ENCODE measurements at regions not wholly inside any gene's neighbourhood (a gene's known extent, or its start where the extent isn't known, plus 50 kb on each side); places are given as distances from the start of the nearest gene placed in this dataset.
"Not testable (repeated sequence)": the region's sequence is repeated elsewhere in the genome, so short reads cannot be mapped to it uniquely, and the experiment has no call there.

DNA sequence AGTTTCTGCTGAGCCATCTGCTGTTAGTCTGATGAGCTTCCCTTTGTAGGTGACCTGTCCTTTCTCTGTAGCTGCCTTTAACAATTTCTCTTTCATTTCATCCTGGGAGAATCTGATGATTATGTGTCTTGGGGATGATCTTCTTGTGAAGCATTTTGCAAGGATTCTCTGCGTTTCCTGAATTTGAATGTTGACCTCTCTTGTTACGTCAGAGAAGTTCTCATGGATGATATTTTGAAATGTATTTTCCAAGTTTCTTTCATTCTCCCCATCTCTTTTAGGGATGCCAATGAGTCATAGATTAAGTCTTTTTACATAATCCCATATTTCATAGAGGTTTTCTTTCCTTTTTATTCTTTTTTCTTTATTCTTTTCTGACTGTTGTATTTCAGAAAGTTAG, 184.2 kb upstream of the BET1 start:
- WGBS, 2 donors, result 95% methylated on average over 2 of the region's 2 CpGs
- H3K4me1 ChIP-seq, result peaks cover 0 to 7% (median 3%) of the 10 kb centered on the region in 4 donors
- TF ChIP-seq EP300 (IDR thresholded peaks at IDR 0.05) (no peak), POLR2A (IDR thresholded peaks at IDR 0.05) (no peak), CTCF (IDR thresholded peaks at IDR 0.05) (no peak), POLR2AphosphoS5 (IDR thresholded peaks at IDR 0.05) (no peak)
- H3K27me3 ChIP-seq, result no peaks in the 10 kb centered on the region
- no peaks in the 10 kb centered on the region for H3K9me3 ChIP-seq
- H3K27ac ChIP-seq, result no peak overlapping the region
- no peaks in the 10 kb centered on the region for H3K36me3 ChIP-seq
- intact Hi-C loops (cut with DNase I), result no loop called here
- DNase-seq, result no peak
- no peak overlapping the region for H3K4me3 ChIP-seq

DNA sequence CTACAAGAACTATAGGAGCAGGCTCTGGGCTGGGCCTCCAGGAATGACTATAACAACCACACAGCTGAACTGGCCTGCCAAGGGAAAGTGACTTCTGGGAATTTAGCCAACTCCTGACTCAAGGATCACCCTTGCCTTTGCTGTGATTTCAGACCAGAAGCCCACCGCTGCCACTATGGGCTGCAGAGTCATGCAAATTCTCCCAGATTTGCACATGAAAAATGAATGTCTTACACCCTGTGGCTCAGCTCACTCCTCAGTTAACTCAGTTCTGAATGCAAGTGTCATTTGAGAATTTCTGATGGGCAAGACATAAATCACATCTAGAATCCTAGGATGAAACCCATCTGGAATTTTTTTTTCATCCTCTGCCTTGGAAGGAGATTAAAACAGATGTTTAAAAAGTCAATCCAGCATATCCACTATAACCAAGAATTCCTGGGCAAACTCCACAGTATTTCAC, 186.5 kb upstream of the BET1 start:
- H3K27ac ChIP-seq, result no peak overlapping the region
- 0% methylated on average over 1 of the region's 1 CpG for WGBS, 2 donors
- H3K27me3 ChIP-seq, result no peaks in the 10 kb centered on the region
- H3K9me3 ChIP-seq, result no peaks in the 10 kb centered on the region
- no peak for TF ChIP-seq CTCF (IDR thresholded peaks at IDR 0.05)
- TF ChIP-seq EP300 (IDR thresholded peaks at IDR 0.05), result no peak
- TF ChIP-seq POLR2A (IDR thresholded peaks at IDR 0.05), result no peak
- no peak for TF ChIP-seq POLR2AphosphoS5 (IDR thresholded peaks at IDR 0.05)
- intact Hi-C loops (cut with DNase I), result no loop called here
- no peak overlapping the region for H3K4me3 ChIP-seq
- H3K36me3 ChIP-seq, result no peaks in the 10 kb centered on the region
- no peak for DNase-seq
- H3K4me1 ChIP-seq, result no peaks in the 10 kb centered on the region

DNA sequence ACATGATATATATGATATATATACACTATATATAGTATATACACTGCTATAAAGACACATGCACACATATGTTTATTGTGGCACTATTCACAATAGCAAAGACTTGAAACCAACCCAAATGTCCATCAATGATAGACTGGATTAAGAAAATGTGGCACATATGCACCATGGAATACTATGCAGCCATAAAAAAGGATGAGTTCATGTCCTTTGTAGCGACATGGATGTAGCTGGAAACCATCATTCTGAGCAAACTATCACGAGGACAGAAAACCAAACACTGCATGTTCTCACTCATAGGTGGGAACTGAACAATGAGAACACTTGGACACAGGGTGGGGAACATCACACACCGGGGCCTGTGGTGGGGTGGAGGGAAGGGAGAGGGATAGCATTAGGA, 190.3 kb upstream of the BET1 start:
- H3K4me1 ChIP-seq; H3K27me3 ChIP-seq; H3K36me3 ChIP-seq; H3K4me3 ChIP-seq; intact Hi-C loops (cut with DNase I); H3K9me3 ChIP-seq; H3K27ac ChIP-seq; DNase-seq: not testable (repeated sequence)
- WGBS, 2 donors, result 91 to 93% methylated on average over 3 of the region's 3 CpGs

- Histone ChIP-seq H3K27ac (no peak overlapping the region), H3K36me3 (no peaks in the 10 kb centered on the region), H3K4me3 (no peak overlapping the region), H3K9me3 (no peaks in the 10 kb centered on the region), H3K27me3 (no peaks in the 10 kb centered on the region), H3K4me1 (no peaks in the 10 kb centered on the region)
- 63 to 85% methylated on average over 2 of the region's 2 CpGs for WGBS, 2 donors
- intact Hi-C loops (cut with DNase I), result no loop called here
- TF ChIP-seq POLR2AphosphoS5 (IDR thresholded peaks at IDR 0.05) (no peak), EP300 (IDR thresholded peaks at IDR 0.05) (no peak), CTCF (IDR thresholded peaks at IDR 0.05) (no peak), POLR2A (IDR thresholded peaks at IDR 0.05) (no peak)
- no peak for DNase-seq
Observed at GRCh38 chr7:94195201-94195600, 191.0 kb upstream of the BET1 start.

- no peak overlapping the region for H3K27ac ChIP-seq
- H3K27me3 ChIP-seq, result no peaks in the 10 kb centered on the region
- no peak for DNase-seq
- no peaks in the 10 kb centered on the region for H3K36me3 ChIP-seq
- no peak overlapping the region for H3K4me3 ChIP-seq
- H3K4me1 ChIP-seq, result no peaks in the 10 kb centered on the region
- 72 to 73% methylated on average over 1 of the region's 1 CpG for WGBS, 2 donors
- no peak for TF ChIP-seq EP300 (IDR thresholded peaks at IDR 0.05)
- TF ChIP-seq POLR2AphosphoS5 (IDR thresholded peaks at IDR 0.05), result no peak
- no peak for TF ChIP-seq CTCF (IDR thresholded peaks at IDR 0.05)
- TF ChIP-seq POLR2A (IDR thresholded peaks at IDR 0.05), result no peak
- intact Hi-C loops (cut with DNase I), result no loop called here
- H3K9me3 ChIP-seq, result no peaks in the 10 kb centered on the region
Observed at GRCh38 chr7:94195813-94196212, 191.7 kb upstream of the BET1 start.

Data from sigmoid colon (tissue), 6 donors.